GM19467 (cell line): ENCODE measurements at regions not wholly inside any gene's neighbourhood (a gene's known extent, or its start where the extent isn't known, plus 50 kb on each side); places are given as distances from the start of the nearest gene placed in this dataset.

Source experiments
- ATAC-seq: cut with Tn5 transposase; IDR thresholded peaks from one replicate; pipeline ENCODE4 v1.9.1; 2021; ENCODE audit warnings: mild to moderate bottlenecking, moderate library complexity; ENCODE audit not compliant: unreplicated experiment

DNA sequence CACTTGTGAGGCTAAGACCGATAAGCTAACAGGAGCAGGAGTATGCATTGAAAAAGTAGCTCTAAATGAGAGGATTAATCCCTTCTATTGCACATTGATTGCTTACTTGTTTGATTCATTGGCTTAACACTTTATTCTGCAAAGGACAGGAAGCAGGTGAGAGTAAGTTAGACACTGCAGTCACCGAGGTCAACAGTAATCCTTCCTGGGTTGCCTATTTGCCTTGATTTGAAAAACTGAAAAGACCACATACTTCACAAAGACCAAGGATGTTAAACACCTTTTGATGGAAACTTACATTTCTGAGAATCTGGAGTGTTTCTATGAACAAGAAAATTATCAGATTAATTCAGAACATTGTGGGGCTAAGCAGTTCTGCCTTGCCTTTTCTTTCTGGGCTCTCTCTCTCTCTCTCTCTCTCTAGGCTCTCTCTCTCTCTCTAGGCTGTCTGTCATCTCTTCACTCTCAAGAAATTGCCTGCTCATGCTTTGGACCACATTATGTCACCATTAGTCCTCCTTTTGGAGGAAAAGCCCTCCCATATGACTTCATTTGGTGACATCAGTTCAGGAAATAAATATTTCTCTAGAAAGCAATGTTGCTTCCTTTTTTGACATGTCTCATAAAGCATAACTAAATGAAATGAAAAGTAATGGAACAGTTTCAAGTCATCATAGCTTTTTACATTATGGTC is 103.8 kb downstream of the TNFSF18 start:
- ATAC-seq = no peak

GRCh38 chr1:172948457-172948856 is 102.3 kb downstream of the TNFSF18 start:
- ATAC-seq = no peak

DNA sequence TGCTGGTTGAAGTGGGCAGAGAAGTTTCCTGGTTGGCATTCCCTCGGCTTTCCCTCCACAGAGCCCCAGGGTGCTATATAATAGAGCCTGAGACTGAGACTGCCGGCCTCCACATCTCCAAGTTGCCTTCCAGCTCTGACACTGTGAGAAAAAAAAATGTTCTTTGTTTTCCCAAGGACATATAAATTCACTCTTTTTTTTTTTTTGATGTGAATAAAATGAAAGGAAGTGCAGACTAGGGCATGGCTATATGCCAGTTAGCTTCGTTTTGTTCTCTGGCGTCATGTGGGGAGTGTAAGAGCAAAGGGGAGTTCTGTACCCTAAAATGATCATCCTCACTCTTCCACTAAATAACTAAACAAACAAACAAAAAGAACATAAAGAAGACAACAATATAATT is 101.6 kb downstream of the TNFSF18 start:
- no peak for ATAC-seq

DNA sequence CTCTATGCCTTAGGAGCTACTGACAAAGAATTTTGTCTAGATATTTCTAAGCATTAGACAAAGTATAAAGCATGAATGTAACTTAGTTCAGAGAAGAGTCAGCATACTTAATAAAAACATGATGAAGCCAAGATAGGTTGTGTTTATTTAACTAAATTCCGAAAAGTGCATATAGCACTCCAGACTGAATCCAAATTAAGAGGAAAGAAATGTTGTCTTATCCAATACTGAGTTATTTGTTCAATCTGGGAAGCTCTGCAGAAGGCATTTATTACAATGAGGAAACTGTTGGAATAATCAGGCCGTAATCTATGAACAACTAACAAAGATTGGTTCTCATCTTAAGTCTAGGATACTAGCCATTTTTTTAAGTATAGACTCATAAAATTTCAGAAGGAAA is 100.2 kb downstream of the TNFSF18 start:
- ATAC-seq = no peak

GRCh38 chr1:172951730-172952365 is 98.9 kb downstream of the TNFSF18 start:
- ATAC-seq = no peak

GRCh38 chr1:172952516-172952915 is 98.2 kb downstream of the TNFSF18 start:
- no peak for ATAC-seq

- no peak for ATAC-seq
Measured at GRCh38 chr1:172954476-172955150, 96.1 kb downstream of the TNFSF18 start.

DNA sequence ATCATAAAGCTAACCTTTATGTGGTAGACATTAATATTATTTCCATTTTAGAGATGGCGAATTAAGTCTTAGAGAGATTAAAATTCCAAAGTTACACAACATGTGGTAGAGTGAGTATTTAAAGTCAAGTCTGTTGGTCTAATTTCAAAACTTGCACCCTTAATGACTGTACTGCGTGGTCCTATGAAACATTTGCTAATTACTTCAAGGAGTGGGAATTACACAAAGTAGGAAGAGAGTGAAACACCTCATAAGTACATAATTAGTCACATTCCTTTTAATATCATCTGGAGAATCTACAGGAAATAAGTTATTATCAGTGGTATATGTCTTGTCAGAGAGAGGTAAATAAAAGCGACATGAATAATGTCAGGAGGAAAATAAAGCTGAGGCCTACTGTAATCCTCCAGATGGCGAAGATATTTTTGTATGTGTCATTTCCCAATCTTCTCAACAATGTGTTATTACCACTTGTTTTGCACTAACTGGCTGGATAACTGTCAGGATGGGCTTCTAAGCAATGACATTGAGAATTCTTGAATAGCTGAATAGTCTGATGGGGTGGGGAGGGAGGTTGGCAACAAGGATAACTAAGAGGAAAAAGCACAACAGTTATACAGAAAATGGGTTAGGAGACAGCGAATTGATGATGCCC is 95.5 kb downstream of the TNFSF18 start:
- no peak for ATAC-seq

- no peak for ATAC-seq
Measured at GRCh38 chr1:172956871-172957270, 93.9 kb downstream of the TNFSF18 start.

DNA sequence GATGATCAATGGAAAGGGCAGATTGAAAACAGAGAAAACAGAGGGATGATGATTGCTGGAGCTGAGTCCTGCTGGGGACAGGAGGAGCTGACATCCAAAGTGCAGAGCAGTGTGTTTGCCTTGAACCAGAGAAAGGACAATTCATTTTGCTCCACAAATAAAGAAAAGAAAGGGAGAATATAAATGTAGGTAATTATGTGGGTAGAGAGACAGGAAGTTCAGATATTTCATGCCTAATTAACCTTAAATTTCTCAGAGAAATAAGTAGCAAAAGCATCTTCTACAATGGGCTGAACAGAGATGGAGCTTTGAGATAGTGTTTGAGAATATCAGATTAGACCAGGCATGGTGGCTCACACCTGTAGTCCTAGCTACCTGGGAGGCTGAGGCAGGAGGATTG is 93.2 kb downstream of the TNFSF18 start:
- no peak for ATAC-seq

DNA sequence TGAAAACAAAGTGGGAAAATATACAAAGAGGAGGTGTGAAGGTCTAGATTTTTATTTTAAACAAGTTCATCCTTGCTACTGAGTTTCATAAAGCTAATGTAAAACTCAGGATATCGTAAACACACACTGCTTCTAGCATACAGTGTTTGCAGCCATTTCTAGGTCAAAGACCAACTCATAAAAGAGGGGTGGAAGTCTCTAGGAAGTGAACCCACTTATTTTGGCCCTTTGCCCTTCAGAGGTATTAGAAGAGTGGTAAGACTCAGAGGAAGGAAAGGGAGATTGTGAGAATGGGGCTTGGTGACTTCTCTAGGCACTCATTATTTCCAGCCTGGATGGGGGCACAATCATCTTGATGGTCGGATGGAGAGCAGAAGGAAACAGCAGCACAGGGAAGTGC is 91.2 kb downstream of the TNFSF18 start:
- no peak for ATAC-seq

- ATAC-seq = no peak
Measured at GRCh38 chr1:172960019-172960418, 90.7 kb downstream of the TNFSF18 start.

- ATAC-seq = no peak
Measured at GRCh38 chr1:172960454-172961208, 90.1 kb downstream of the TNFSF18 start.

DNA sequence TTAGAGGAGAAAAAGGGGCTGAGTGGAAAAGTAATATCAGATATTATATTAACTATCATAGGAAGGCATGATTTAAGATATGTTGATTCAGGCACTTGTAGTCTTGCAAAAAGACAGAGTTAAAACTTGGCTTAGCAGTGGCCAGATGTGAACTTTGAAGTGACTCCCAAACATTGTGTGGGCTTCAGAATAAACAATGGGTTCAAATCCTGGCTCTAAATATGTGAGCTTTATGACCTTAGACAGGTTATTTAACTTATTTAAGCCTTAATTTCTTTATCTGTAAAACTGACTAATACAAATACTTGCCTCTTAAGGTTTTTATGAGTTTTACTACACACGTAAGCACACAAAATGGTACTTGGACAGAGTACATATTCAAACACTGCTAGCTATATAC is 85.9 kb downstream of the TNFSF18 start:
- no peak for ATAC-seq

DNA sequence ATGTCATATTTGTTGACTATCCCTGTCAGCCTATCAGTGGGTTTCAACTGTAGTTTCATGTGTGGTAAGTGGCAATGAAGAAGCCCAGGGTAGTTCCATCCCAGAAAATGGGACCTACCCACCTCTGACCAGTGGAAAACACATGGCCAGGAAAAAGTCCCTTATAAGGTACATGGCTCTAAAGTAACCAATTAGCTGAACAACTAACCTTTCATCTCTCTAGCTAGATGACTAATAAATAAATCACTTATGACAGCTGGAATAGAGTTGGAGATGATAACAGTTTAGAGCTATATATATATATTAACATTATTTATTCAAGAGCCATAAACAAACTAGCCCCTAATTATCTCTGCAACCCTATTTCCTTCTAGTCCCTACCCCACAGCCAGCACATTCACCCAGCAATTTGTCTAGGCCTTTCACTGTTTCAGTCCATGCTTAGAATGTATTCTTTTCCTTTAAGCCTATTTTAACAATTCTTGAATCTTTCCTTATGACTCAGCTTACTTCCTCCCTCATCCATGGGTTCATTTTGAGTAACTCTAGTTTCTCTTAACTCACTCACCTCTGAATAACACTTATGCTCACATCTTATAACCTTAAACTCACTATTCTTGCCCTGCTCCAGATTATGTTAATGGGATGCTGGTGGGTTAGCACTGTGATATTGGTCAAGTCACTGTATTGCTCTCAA is 83.7 kb downstream of the TNFSF18 start:
- no peak for ATAC-seq

GRCh38 chr1:172967936-172968335 is 82.8 kb downstream of the TNFSF18 start:
- ATAC-seq = no peak

DNA sequence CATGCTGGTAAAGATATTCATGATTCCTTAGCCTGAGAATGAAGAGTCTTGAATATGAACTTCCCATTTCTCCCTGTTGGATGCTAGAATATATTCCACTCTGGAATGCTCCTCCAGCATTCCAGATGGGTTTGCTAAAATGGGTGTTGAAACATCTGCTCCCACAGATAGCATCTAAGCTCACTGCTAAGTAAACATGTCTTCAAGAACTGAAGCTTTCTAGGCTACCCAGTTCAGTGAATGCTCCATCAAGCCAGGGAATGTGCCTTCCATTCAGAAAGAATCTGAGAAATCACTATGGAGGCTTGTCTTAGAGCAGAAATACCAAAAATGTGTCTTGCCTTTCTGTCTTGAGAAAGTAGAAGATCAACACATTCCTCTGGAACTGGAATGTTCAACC is 81.1 kb downstream of the TNFSF18 start:
- no peak for ATAC-seq

GRCh38 chr1:172970186-172970585 is 80.6 kb downstream of the TNFSF18 start:
- no peak for ATAC-seq

DNA sequence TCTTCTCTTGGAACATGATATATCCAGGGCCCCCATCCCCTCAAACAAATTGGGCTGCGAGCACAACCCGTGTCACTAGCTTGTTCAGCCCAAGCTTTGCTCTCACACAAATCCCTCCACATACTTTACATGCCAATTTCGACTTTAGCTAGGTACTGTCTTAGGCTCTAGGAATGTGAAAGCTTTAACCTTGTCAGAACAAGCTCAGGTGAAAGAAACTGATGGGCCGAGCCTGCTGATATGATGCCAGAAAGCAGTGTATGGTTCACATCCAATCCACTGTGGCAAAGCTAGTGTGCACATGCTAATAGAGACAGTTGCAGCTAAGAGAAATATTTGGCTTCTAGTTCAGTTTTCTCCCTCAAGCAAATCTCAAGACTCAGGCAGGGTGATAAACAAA is 79.5 kb downstream of the TNFSF18 start:
- ATAC-seq = no peak

DNA sequence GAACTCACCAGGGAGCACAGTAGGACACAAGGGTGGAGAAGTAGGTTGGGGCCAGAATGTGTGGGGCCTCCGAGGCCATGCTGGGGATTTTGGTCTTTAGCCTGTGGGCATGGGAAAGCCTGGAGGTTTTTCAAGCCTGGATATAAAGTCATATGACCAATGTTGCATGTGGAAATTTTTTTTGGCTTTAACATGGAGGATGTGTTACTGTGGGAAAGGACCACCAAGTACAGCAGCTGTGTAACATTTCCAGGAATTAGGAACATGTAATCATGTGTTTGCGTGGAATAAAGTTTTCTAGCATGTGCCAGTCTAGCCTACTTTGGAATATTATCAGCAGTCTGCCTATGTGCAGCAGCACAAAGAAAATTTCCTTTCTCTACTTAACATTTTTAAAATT is 78.5 kb downstream of the TNFSF18 start:
- no peak for ATAC-seq
